Lower lobe of right lung (tissue), 2 donors: ENCODE measurements at regions not wholly inside any gene's neighbourhood (a gene's known extent, or its start where the extent isn't known, plus 50 kb on each side); places are given as distances from the start of the nearest gene placed in this dataset.

Experiments
- ATAC-seq, 2 donors: fragments of 200-7000 bp; cut with Tn5 transposase; one replicate each; pipeline ENCODE4 v1.9.1; 2020 to 2022; ENCODE audit warnings: mild to moderate bottlenecking in 2 of 2, moderate library complexity in 2 of 2
- DNase-seq: peaks from one replicate; pipeline ENCODE4 v3.0.0-alpha.2; 2020
- H3K27ac ChIP-seq: fragments of 200-600 bp; one replicate; pipeline ENCODE4 v1.8.0; 2022
- H3K27me3 ChIP-seq: fragments of 200-600 bp; one replicate; pipeline ENCODE4 v1.8.0; 2022; ENCODE audit warnings: low read depth
- H3K36me3 ChIP-seq: fragments of 200-600 bp; one replicate; pipeline ENCODE4 v1.8.0; 2022; ENCODE audit warnings: mild to moderate bottlenecking
- H3K4me1 ChIP-seq: fragments of 200-600 bp; one replicate; pipeline ENCODE4 v1.8.0; 2022
- H3K4me3 ChIP-seq: fragments of 200-600 bp; one replicate; pipeline ENCODE4 v1.8.0; 2022; ENCODE audit warnings: mild to moderate bottlenecking
- H3K9me3 ChIP-seq: fragments of 200-600 bp; one replicate; pipeline ENCODE4 v1.8.0; 2022
- CTCF ChIP-seq: fragments of 200-600 bp; IDR thresholded peaks from one replicate; pipeline ENCODE4 v1.8.0; 2022; ENCODE audit warnings: antibody characterized with exemption, mild to moderate bottlenecking
- intact Hi-C: fragments of 100-400 bp; cut with DNase I; formaldehyde crosslinking; loops from one replicate; pipeline ENCODE4 v1.11.0; 2022
- donor health status: DM: no; HTN: yes; CAD: no; lungs with severe emphysema.

DNA sequence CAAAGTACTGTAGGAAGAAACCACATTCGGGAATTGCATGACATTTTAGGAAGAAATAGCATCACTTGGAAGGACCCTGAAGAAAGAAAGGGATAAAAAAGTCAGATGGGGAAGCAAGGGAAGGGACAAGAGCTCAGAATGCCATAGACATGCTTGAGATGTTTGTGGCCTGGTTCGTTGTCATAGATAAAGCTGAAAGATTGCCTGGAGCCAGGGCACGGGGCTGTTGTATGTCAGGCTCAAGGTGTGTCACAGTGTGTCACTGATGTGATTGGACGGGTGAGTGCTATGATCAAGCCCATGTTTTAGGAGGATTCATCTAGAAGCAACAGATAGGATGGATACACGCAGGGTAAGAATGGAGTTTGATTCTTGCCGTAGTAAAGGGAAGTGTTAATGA is 216.2 kb upstream of the SOX4 start:
- H3K4me3 ChIP-seq = no peak overlapping the region
- no peak for TF ChIP-seq CTCF
- ATAC-seq = no peak

DNA sequence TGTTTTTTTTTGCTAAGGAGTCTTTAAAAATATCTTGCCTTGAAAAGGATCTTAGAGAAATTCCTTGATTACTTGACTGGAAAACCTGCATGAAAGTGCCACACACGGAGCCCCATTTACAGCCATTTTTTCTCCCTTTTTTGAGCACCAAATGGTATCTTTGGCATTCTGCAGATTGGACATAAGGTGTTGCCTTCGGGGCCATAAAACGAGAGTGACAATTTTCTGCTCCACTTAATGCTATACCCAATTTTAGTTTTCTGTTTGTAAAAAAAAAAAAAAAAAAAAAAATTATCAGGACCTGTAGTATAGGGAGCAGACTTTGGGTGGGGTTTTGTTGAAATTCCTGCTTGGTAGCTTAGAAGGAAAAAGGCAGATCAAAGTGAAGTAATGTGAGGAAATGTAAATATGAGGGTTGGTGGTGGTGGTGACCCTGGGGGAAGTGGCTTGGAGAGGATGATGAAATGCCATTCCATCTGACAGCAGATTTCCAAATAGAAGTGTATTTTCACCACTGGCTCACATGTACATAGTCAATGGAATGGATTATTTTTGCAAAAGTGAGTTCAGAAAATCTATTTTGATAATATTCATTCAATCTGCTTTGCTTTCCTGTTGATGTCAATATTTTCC is 212.1 kb upstream of the SOX4 start:
- H3K9me3 ChIP-seq = no peaks in the 10 kb centered on the region
- no peaks in the 10 kb centered on the region for H3K36me3 ChIP-seq
- no peak overlapping the region for H3K27ac ChIP-seq
- TF ChIP-seq CTCF = no peak
- ATAC-seq (peak; percentile 68 to 70), DNase-seq (no peak)
- no peaks in the 10 kb centered on the region for H3K4me1 ChIP-seq
- H3K27me3 ChIP-seq = no peaks in the 10 kb centered on the region
- no peak overlapping the region for H3K4me3 ChIP-seq
- intact Hi-C loops = no loop called here

More for the DNA sequence above, 216.2 kb upstream of the SOX4 start:
- H3K27me3 ChIP-seq = no peaks in the 10 kb centered on the region
- intact Hi-C loops = no loop called here
- H3K9me3 ChIP-seq = no peaks in the 10 kb centered on the region
- no peak for DNase-seq
- no peak overlapping the region for H3K27ac ChIP-seq
- H3K4me1 ChIP-seq = no peaks in the 10 kb centered on the region
- no peaks in the 10 kb centered on the region for H3K36me3 ChIP-seq

- TF ChIP-seq CTCF = no peak
- Histone ChIP-seq H3K27ac (no peak overlapping the region), H3K4me1 (no peaks in the 10 kb centered on the region), H3K36me3 (no peaks in the 10 kb centered on the region), H3K4me3 (no peak overlapping the region), H3K27me3 (no peaks in the 10 kb centered on the region), H3K9me3 (no peaks in the 10 kb centered on the region)
- ATAC-seq (no peak), DNase-seq (no peak)
- intact Hi-C loops = no loop called here
These were observed 210.6 kb upstream of the SOX4 start for GRCh38 chr6:21382821-21383449.

DNA sequence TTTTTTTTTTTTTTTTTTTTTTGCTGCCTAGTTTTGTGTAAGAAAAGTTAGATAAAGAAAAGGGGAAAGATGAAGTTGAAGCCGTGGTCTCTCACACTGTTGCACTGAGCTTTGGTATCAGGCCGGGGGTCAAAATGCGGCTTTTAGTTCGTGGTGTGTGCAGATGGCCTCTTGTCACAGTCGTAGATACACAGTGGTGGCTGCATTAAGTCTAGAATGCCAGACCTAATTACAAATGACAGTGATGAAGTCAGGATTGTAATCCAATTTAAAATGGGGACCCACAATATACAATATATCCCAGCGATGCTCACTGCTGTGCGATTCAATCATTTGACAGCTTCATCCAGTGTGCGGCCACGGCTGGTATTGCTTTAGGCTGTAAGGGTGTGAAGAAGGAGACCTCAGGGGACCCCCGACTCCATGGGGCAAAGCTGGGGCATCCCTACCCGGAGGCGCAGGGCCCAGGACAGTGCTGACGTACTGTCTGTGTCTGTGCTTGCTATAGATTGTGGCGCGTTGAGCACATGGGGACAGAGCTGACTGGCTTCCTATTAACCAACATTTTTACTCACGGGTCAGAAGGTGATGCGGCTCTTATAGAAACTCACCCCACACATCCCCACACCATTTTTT is 210.0 kb upstream of the SOX4 start:
- no peak for TF ChIP-seq CTCF
- no peak for ATAC-seq
- H3K36me3 ChIP-seq = no peaks in the 10 kb centered on the region
- no peaks in the 10 kb centered on the region for H3K27me3 ChIP-seq
- no peaks in the 10 kb centered on the region for H3K4me1 ChIP-seq
- no peak overlapping the region for H3K27ac ChIP-seq
- DNase-seq = no peak
- H3K4me3 ChIP-seq = no peak overlapping the region
- intact Hi-C loops = no loop called here
- H3K9me3 ChIP-seq = no peaks in the 10 kb centered on the region

GRCh38 chr6:21384216-21384615 is 209.3 kb upstream of the SOX4 start:
- H3K4me1 ChIP-seq = no peaks in the 10 kb centered on the region
- H3K9me3 ChIP-seq = no peaks in the 10 kb centered on the region
- intact Hi-C loops = no loop called here
- H3K4me3 ChIP-seq = no peak overlapping the region
- DNase-seq = no peak
- no peaks in the 10 kb centered on the region for H3K36me3 ChIP-seq
- TF ChIP-seq CTCF = no peak
- no peak overlapping the region for H3K27ac ChIP-seq
- H3K27me3 ChIP-seq = no peaks in the 10 kb centered on the region
- ATAC-seq = peak; percentile 63 to 83
